Gastroesophageal sphincter (tissue), 3 donors: ENCODE measurements at regions not wholly inside any gene's neighbourhood (a gene's known extent, or its start where the extent isn't known, plus 50 kb on each side); places are given as distances from the start of the nearest gene placed in this dataset.

Experiments
- CTCF ChIP-seq, 4 experiments: fragments of 200-600 bp in 2 of 4; fragments of 450-650 bp in 2 of 4; sonication (generic) in 1 of 4; IDR thresholded peaks; one replicate each; pipeline ENCODE4 v1.5.1; 2017 to 2019; ENCODE audit warnings: antibody characterized with exemption in 4 of 4, mild to moderate bottlenecking in 2 of 4, moderate library complexity in 2 of 4
- POLR2AphosphoS5 ChIP-seq: sonication (generic); formaldehyde crosslinking; IDR thresholded peaks from one replicate; pipeline ENCODE4 v1.6.1; 2017; ENCODE audit warnings: antibody characterized with exemption

DNA sequence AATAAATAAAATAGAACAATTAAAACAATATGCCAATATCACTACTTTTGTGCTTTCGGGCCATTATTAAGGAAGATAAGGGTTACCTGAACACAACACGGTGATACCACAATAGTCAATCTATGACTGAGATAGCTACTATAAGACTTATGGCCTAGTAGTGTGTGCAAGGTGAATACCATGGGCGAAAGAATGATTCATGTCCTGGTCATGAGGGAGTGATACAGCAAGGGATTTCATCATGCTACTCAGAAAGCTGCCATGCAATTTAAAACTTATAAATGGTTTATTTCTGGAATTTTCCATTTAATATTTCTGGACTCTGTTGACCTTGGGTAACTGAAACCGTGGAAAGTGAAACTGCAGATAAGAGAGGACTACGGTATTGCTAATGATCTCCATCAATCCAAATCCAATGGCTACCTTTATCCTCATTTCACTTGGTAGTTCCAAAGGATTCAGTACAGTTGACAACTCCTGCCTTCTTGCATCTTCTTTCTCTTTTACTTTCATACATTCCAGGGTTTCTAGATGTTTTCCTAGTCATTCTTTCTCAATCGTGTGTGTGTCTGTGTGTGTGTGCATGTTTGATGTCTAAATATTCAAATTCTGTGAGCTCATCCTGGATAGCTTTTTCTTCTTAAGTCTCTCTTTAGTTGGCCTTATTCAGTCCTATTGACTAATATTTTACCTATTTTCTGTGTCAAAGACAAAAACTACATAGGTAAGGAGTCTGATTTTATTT lies 100.5 kb upstream of the MAGI2 start:
- TF ChIP-seq CTCF (IDR thresholded peaks at IDR 0.05) (no peak), POLR2AphosphoS5 (no peak)
